Fibroblast of mammary gland (primary cell): ENCODE measurements at regions not wholly inside any gene's neighbourhood (a gene's known extent, or its start where the extent isn't known, plus 50 kb on each side); places are given as distances from the start of the nearest gene placed in this dataset.
A peak's percentile ranks its signal among the peaks of the same experiment; 100 is the strongest.

Experiments used
- DNase-seq: peaks from one replicate; pipeline ENCODE4 v3.0.0-alpha.2; 2010; ENCODE audit warnings: low read depth
- H3K4me3 ChIP-seq: 2 replicates; pipeline ENCODE4 v1.5.1; 2011; ENCODE audit warnings: low read depth, mild to moderate bottlenecking, low read length, moderate library complexity; ENCODE audit not compliant: control insufficient read depth
- CTCF ChIP-seq: conservative IDR thresholded peaks from 2 replicates; pipeline ENCODE4 v1.5.1; 2011; ENCODE audit warnings: low read depth, low read length, inconsistent platforms; ENCODE audit not compliant: control insufficient read depth, insufficient read depth

DNA sequence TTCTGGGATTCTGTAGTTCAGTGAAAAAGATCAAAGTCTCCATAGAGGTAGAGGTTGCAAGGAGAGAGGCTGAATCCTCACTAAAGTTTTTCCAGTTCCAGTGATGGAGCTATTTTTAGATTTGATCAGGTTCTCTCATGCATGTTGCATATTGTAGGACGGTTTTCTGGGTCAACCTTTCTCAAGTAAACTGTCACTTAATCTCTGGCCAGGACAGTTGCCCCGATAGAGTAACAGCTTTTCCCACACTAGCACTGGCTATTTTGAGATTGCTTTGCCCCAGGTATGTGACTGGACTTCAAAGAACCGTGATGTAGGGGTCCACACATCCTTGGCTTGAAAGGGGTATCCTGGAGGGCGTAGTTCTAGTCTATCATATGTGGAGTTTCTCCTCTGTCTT, 67.4 kb upstream of the EPCAM start:
- no peak for DNase-seq
- no peak overlapping the region for H3K4me3 ChIP-seq
- TF ChIP-seq CTCF = no peak

GRCh38 chr2:47301277-47301618, 67.9 kb upstream of the EPCAM start:
- no peak for DNase-seq
- TF ChIP-seq CTCF = no peak
- H3K4me3 ChIP-seq = no peak overlapping the region

- no peak for TF ChIP-seq CTCF
- no peak overlapping the region for H3K4me3 ChIP-seq
- no peak for DNase-seq
Measured at GRCh38 chr2:47300609-47301276, 68.4 kb upstream of the EPCAM start.

DNA sequence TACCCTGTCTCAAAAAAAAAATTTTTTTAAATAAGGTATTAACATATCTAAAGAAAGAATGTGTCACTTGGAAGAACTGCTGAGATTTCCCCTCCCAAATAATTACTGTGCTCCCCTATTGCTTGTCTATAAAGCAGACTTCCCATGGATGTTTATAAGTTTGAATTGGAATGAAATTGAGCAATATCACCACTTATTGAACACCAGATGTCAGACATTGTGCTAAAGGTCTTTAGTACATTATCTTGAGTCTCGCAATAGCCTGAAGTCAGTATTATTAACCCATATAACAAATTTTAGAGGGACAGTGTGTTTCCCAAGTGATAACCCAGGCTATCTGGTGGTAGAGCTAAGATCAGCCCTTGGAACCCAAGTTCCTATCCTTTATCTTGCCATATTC, 69.0 kb upstream of the EPCAM start:
- TF ChIP-seq CTCF = no peak
- no peak overlapping the region for H3K4me3 ChIP-seq
- DNase-seq = peak; percentile 55

- no peak overlapping the region for H3K4me3 ChIP-seq
- DNase-seq = peak; percentile 86
- no peak for TF ChIP-seq CTCF
Measured at GRCh38 chr2:47299555-47299954, 69.6 kb upstream of the EPCAM start.

- DNase-seq = no peak
- H3K4me3 ChIP-seq = no peak overlapping the region
- TF ChIP-seq CTCF = no peak
Measured at GRCh38 chr2:47298771-47299170, 70.3 kb upstream of the EPCAM start.

DNA sequence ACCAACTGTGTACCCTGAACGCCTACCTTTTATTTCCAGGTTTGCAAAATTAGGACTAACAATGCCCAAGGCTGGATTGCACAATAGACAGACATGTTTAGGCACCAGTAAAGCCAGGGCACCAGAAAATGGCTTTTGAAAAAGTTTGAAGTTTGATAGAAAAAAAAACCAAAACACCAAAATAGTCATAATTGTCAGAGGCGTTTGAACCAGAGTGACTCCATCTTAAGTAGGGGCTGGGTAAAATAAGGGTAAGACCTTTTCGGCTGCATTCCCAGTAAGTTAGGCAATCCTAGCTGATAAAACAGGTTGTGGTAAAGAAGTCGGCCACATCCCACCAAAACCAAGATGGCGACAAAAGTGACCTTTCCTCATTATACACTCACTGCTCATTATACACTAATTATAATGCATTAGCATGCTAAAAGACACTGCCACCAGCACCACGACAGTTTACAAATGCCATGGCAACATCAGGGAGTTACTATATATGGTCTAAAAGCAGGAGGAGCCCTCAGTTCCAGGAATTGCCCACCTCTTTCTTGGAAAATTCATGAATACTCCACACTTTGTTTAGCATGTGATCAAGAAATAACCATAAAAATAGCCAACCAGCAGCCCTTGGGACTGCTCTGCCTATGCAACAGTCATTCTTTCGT, 71.2 kb upstream of the EPCAM start:
- no peak for TF ChIP-seq CTCF
- no peak overlapping the region for H3K4me3 ChIP-seq
- no peak for DNase-seq
